SU-DHL-6 (cell line): ENCODE measurements at regions not wholly inside any gene's neighbourhood (a gene's known extent, or its start where the extent isn't known, plus 50 kb on each side); places are given as distances from the start of the nearest gene placed in this dataset.

ENCODE experiments used
- H2AFZ ChIP-seq: fragments of 200-600 bp; sonication (generic); 2 replicates; pipeline ENCODE4 v1.6.1; 2014; ENCODE audit warnings: low read depth, mild to moderate bottlenecking, moderate library complexity, mixed read lengths, antibody characterized with exemption, low read length; ENCODE audit not compliant: severe bottlenecking
- H3F3A ChIP-seq: fragments of 200-600 bp; shearing (Covaris generic); 2 replicates; pipeline ENCODE4 v1.6.0; 2016; ENCODE audit warnings: antibody characterized with exemption, mild to moderate bottlenecking; ENCODE audit not compliant: insufficient read depth
- H3K27ac ChIP-seq: fragments of 200-600 bp; sonication (generic); 2 replicates; pipeline ENCODE4 v1.5.1; 2016; ENCODE audit warnings: low read depth, mild to moderate bottlenecking, low read length, moderate library complexity, mixed read lengths
- H3K27me3 ChIP-seq: fragments of 200-600 bp; sonication (generic), shearing (Covaris generic); 2 replicates; pipeline ENCODE4 v1.6.0; 2014; ENCODE audit warnings: mild to moderate bottlenecking, low read length
- H3K36me3 ChIP-seq: fragments of 200-600 bp; sonication (generic); 2 replicates; pipeline ENCODE4 v1.6.1; 2014; ENCODE audit warnings: mild to moderate bottlenecking, low read length, mixed read lengths
- H3K4me2 ChIP-seq: fragments of 300-600, 200-600 bp; shearing (Covaris generic), sonication (generic); 2 replicates; pipeline ENCODE4 v1.6.0; 2014; ENCODE audit warnings: low read length, low read depth, mild to moderate bottlenecking; ENCODE audit not compliant: poor library complexity, severe bottlenecking
- H3K4me3 ChIP-seq: fragments of 200-600 bp; sonication (generic); 2 replicates; pipeline ENCODE4 v1.5.1; 2014; ENCODE audit warnings: antibody characterized with exemption, low read length, mild to moderate bottlenecking, mixed read lengths; ENCODE audit not compliant: insufficient read depth, poor library complexity, severe bottlenecking
- H3K79me2 ChIP-seq: fragments of 200-600 bp; sonication (generic); 2 replicates; pipeline ENCODE4 v1.6.1; 2014; ENCODE audit warnings: mild to moderate bottlenecking, low read length, moderate library complexity; ENCODE audit not compliant: insufficient read depth
- H3K9ac ChIP-seq: fragments of 200-600 bp; sonication (generic); 2 replicates; pipeline ENCODE4 v1.7.0; 2014; ENCODE audit warnings: mild to moderate bottlenecking, low read length
- H3K9me2 ChIP-seq: fragments of 200-600 bp; sonication (generic); replicated peaks from 2 replicates; pipeline ENCODE4 v1.6.1; 2014; ENCODE audit warnings: low read length; ENCODE audit not compliant: insufficient read depth
- H3K9me3 ChIP-seq: fragments of 200-600 bp; sonication (generic); 2 replicates; pipeline ENCODE4 v1.6.1; 2014; ENCODE audit warnings: low read length, mixed read lengths; ENCODE audit not compliant: insufficient read depth
- H4K20me1 ChIP-seq: fragments of 200-600 bp; sonication (generic); 2 replicates; pipeline ENCODE4 v1.6.1; 2014; ENCODE audit warnings: low read depth, mild to moderate bottlenecking, antibody characterized with exemption, low read length, moderate library complexity, mixed read lengths
- EZH2phosphoT487 ChIP-seq: fragments of 200-600 bp; sonication (generic), shearing (Covaris generic); conservative IDR thresholded peaks from 2 replicates; pipeline ENCODE4 v1.6.1; 2018; ENCODE audit warnings: mild to moderate bottlenecking, antibody characterized with exemption, low read length, moderate library complexity, mixed read lengths
- TF ChIP-seq, protein P1 (sequence below): fragments of 200-600 bp; sonication (generic); IDR thresholded peaks from one replicate; pipeline ENCODE4 v1.5.1; 2017; ENCODE audit warnings: antibody characterized with exemption, mild to moderate bottlenecking, low read length, moderate library complexity; ENCODE audit not compliant: insufficient read depth, poor library complexity, severe bottlenecking

DNA sequence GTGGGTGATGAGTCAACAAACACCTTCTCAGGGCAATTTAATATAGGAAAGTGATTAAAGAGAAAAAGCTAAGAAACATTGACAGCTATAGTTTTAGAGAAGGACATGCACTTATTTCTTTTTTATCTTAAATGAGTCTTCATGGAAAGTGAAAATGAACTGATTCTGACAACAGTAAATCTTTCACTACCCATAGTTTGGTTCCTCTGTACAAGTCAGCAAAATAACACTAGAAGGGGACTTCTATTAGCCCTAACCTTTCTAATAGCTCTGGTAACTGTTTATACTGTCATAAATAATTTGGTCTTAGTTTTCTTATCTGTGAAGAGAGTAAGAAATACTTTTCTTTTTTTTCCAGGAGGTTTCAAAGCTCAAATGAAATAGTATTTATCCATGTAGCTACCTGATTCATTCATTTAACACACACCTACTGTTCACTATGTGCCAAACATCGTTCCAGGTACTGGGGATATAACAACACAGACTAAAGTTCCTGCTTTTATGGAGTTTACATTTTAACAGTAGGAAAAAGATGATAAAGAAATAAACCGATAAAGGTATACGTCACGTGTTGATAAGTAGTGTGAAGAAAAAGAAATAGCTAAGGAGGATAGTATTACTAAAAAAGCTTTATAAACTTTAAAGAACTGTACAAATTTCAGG lies 148.2 kb downstream of the PCSK1 start:
- H2AFZ ChIP-seq, result no peak overlapping the region
- no peak overlapping the region for H3K9ac ChIP-seq
- no peaks in the 10 kb centered on the region for H3K27me3 ChIP-seq
- no peak overlapping the region for H3K27ac ChIP-seq
- no peaks in the 10 kb centered on the region for H4K20me1 ChIP-seq
- H3K79me2 ChIP-seq, result no peaks in the 10 kb centered on the region
- no peaks in the 10 kb centered on the region for H3K9me3 ChIP-seq
- no peaks in the 10 kb centered on the region for H3F3A ChIP-seq
- no peak for TF ChIP-seq EZH2phosphoT487
- TF ChIP-seq, protein P1, sequence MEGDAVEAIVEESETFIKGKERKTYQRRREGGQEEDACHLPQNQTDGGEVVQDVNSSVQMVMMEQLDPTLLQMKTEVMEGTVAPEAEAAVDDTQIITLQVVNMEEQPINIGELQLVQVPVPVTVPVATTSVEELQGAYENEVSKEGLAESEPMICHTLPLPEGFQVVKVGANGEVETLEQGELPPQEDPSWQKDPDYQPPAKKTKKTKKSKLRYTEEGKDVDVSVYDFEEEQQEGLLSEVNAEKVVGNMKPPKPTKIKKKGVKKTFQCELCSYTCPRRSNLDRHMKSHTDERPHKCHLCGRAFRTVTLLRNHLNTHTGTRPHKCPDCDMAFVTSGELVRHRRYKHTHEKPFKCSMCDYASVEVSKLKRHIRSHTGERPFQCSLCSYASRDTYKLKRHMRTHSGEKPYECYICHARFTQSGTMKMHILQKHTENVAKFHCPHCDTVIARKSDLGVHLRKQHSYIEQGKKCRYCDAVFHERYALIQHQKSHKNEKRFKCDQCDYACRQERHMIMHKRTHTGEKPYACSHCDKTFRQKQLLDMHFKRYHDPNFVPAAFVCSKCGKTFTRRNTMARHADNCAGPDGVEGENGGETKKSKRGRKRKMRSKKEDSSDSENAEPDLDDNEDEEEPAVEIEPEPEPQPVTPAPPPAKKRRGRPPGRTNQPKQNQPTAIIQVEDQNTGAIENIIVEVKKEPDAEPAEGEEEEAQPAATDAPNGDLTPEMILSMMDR, result no peak
- H3K4me2 ChIP-seq, result no peak overlapping the region
- H3K36me3 ChIP-seq, result no peaks in the 10 kb centered on the region
- H3K4me3 ChIP-seq, result no peak overlapping the region
- H3K9me2 ChIP-seq, result no peaks in the 10 kb centered on the region

DNA sequence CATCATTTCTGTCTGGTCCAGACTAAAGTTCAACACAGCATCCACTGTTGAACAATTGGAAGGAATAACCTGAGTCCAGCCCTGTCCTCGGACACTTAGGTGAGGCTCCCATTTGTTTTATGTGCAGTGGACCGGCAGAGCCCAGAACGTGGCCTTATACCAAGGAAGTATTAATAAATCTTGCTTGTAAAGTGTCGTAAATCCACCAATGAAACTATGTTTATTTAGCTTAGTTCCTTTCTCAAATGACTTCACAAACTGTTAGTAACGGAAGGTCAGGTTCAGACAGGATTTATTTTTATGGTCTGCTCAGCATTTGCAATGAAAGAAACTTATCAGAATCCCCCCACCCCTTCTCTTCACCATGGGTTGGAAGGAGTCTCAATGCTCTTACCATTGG lies 149.5 kb downstream of the PCSK1 start:
- TF ChIP-seq, protein P1, result no peak
- TF ChIP-seq EZH2phosphoT487, result no peak
- Histone ChIP-seq H3K9me3 (no peaks in the 10 kb centered on the region), H3K4me2 (no peak overlapping the region), H3K27me3 (no peaks in the 10 kb centered on the region), H3K4me3 (no peak overlapping the region), H4K20me1 (no peaks in the 10 kb centered on the region), H2AFZ (no peak overlapping the region), H3K9ac (no peak overlapping the region), H3K27ac (no peak overlapping the region), H3K36me3 (no peaks in the 10 kb centered on the region), H3K9me2 (no peaks in the 10 kb centered on the region), H3K79me2 (no peaks in the 10 kb centered on the region), H3F3A (no peaks in the 10 kb centered on the region)

DNA sequence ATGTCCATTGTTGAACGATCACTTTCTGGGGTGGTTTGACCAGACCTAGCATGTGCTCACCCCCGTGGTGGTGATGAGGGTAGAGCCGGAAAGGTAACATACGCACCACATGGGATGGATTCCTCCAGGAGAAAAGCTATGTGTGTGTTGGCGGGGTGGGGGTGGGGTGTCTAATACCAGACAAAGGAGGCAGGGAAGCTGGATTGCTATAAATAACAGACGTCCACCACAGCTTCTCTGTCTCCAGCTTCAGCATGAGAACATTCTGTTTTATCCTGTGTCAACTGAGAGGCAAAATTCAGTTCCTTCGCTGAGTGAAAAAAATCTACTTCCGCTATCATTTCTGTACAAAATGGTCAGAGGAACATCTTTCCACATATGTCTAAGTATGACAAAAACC lies 151.0 kb downstream of the PCSK1 start:
- Histone ChIP-seq H3K79me2 (no peaks in the 10 kb centered on the region), H4K20me1 (no peaks in the 10 kb centered on the region), H3K4me2 (no peak overlapping the region), H3K9me3 (no peaks in the 10 kb centered on the region), H3K27me3 (no peaks in the 10 kb centered on the region), H3K9ac (no peak overlapping the region), H2AFZ (no peak overlapping the region), H3F3A (no peaks in the 10 kb centered on the region), H3K4me3 (no peak overlapping the region), H3K27ac (no peak overlapping the region), H3K9me2 (no peaks in the 10 kb centered on the region), H3K36me3 (no peaks in the 10 kb centered on the region)
- no peak for TF ChIP-seq EZH2phosphoT487
- TF ChIP-seq, protein P1, result no peak

DNA sequence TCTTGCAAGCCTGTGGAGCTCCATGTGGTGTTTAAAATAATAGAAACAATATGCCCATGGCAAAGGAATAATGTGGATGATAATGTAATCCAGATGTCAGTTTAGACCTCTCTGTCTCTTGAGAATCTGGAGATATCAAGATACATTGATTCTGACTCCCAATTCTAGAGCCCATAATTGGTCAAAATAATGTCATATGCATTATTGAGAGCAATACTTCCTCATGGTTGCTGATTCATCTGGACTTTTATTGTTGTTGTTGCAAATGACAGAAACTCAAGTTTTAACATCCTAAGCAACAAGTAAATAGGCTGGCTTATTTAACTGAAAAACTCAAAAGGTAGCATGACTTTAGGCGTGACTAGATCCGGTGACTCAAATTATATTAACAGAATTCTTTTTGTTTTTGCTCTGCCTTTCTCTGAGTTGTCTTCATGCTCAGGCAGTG lies 152.1 kb downstream of the PCSK1 start:
- Histone ChIP-seq H3K9me3 (no peaks in the 10 kb centered on the region), H3K4me2 (no peak overlapping the region), H2AFZ (no peak overlapping the region), H4K20me1 (no peaks in the 10 kb centered on the region), H3K27ac (no peak overlapping the region), H3K27me3 (no peaks in the 10 kb centered on the region), H3F3A (no peaks in the 10 kb centered on the region), H3K36me3 (no peaks in the 10 kb centered on the region), H3K9me2 (no peaks in the 10 kb centered on the region), H3K9ac (no peak overlapping the region), H3K79me2 (no peaks in the 10 kb centered on the region), H3K4me3 (no peak overlapping the region)
- TF ChIP-seq EZH2phosphoT487, result no peak
